SK-N-SH treated with all-trans-retinoic acid at 6 μM for 48 hours (cell line): ENCODE measurements at regions not wholly inside any gene's neighbourhood (a gene's known extent, or its start where the extent isn't known, plus 50 kb on each side); places are given as distances from the start of the nearest gene placed in this dataset.

ENCODE experiments used
- ATAC-seq: fragments of 200-7000 bp; cut with Tn5 transposase; 3 replicates; pipeline ENCODE4 v1.9.1; 2020; ENCODE audit warnings: mild to moderate bottlenecking, moderate library complexity
- ARNTL ChIP-seq: fragments of 450-650 bp; formaldehyde crosslinking; IDR thresholded peaks from 2 replicates; pipeline ENCODE4 v1.5.0; 2020; ENCODE audit warnings: low read depth, mild to moderate bottlenecking, moderate library complexity, borderline replicate concordance
- BACH2 ChIP-seq: fragments of 250-450 bp; sonication (Bioruptor Pico); IDR thresholded peaks from 2 replicates; pipeline ENCODE4 v1.9.0; 2021; ENCODE audit warnings: mild to moderate bottlenecking, borderline replicate concordance
- CREB5 ChIP-seq: fragments of 250-450 bp; sonication (Bioruptor Pico); IDR thresholded peaks from 2 replicates; pipeline ENCODE4 v1.5.1; 2020; ENCODE audit warnings: low read depth, mild to moderate bottlenecking, moderate library complexity
- CSDC2 ChIP-seq: fragments of 250-450 bp; sonication (Bioruptor Pico); IDR thresholded peaks from 2 replicates; pipeline ENCODE4 v1.5.0; 2020; ENCODE audit warnings: mild to moderate bottlenecking, moderate library complexity
- ESRRG ChIP-seq: fragments of 250-450 bp; sonication (Bioruptor Pico); IDR thresholded peaks from 2 replicates; pipeline ENCODE4 v1.6.1; 2021; ENCODE audit warnings: mild to moderate bottlenecking
- GLIS3 ChIP-seq: fragments of 250-450 bp; sonication (Bioruptor Pico); IDR thresholded peaks from 2 replicates; pipeline ENCODE4 v1.5.0; 2020; ENCODE audit warnings: mild to moderate bottlenecking, moderate library complexity
- ISL1 ChIP-seq: fragments of 250-450 bp; sonication (Bioruptor Pico); IDR thresholded peaks from 2 replicates; pipeline ENCODE4 v2.1.2; 2022; ENCODE audit warnings: mild to moderate bottlenecking, moderate library complexity
- OSR1 ChIP-seq: fragments of 250-450 bp; sonication (Bioruptor Pico); IDR thresholded peaks from 2 replicates; pipeline ENCODE4 v1.8.0; 2022; ENCODE audit warnings: moderate library complexity, mild to moderate bottlenecking, inconsistent platforms
- PATZ1 ChIP-seq: fragments of 250-450 bp; sonication (Bioruptor Pico); IDR thresholded peaks from 2 replicates; pipeline ENCODE4 v1.8.0; 2020; ENCODE audit warnings: mild to moderate bottlenecking, moderate library complexity, borderline replicate concordance
- POU6F1 ChIP-seq: fragments of 250-450 bp; sonication (Bioruptor Pico); IDR thresholded peaks from 2 replicates; pipeline ENCODE4 v1.8.0; 2021; ENCODE audit warnings: low read depth, mild to moderate bottlenecking, moderate library complexity, borderline replicate concordance
- PPARA ChIP-seq: fragments of 250-450 bp; sonication (Bioruptor Pico); IDR thresholded peaks from 2 replicates; pipeline ENCODE4 v1.5.0; 2020; ENCODE audit warnings: mild to moderate bottlenecking, borderline replicate concordance
- RARB ChIP-seq: fragments of 250-450 bp; sonication (Bioruptor Pico); IDR thresholded peaks from 2 replicates; pipeline ENCODE4 v1.8.0; 2021; ENCODE audit warnings: mild to moderate bottlenecking, moderate library complexity
- SNAI2 ChIP-seq: fragments of 250-450 bp; sonication (Bioruptor Pico); IDR thresholded peaks from 2 replicates; pipeline ENCODE4 v1.5.0; 2020; ENCODE audit warnings: mild to moderate bottlenecking, moderate library complexity
- TCF4 ChIP-seq: fragments of 250-450 bp; sonication (Bioruptor Pico); IDR thresholded peaks from 2 replicates; pipeline ENCODE4 v1.8.0; 2021; ENCODE audit warnings: mild to moderate bottlenecking, moderate library complexity, borderline replicate concordance
- TOX ChIP-seq: fragments of 250-450 bp; sonication (Bioruptor Pico); IDR thresholded peaks from 2 replicates; pipeline ENCODE4 v1.8.0; 2021; ENCODE audit warnings: mild to moderate bottlenecking, moderate library complexity, borderline replicate concordance
- TSHZ2 ChIP-seq: fragments of 250-450 bp; sonication (Bioruptor Pico); IDR thresholded peaks from 2 replicates; pipeline ENCODE4 v1.5.0; 2020; ENCODE audit warnings: mild to moderate bottlenecking, moderate library complexity
- ZC3H10 ChIP-seq: fragments of 250-450 bp; sonication (Bioruptor Pico); IDR thresholded peaks from 2 replicates; pipeline ENCODE4 v1.5.1; 2021; ENCODE audit warnings: mild to moderate bottlenecking, moderate library complexity
- ZFP3 ChIP-seq: fragments of 250-450 bp; sonication (Bioruptor Pico); IDR thresholded peaks from 2 replicates; pipeline ENCODE4 v1.5.0; 2020; ENCODE audit warnings: mild to moderate bottlenecking, moderate library complexity
- ZFP30 ChIP-seq: fragments of 450-650 bp; formaldehyde crosslinking; IDR thresholded peaks from 2 replicates; pipeline ENCODE4 v1.5.0; 2022; ENCODE audit warnings: mild to moderate bottlenecking, moderate library complexity
- ZNF565 ChIP-seq: fragments of 450-650 bp; formaldehyde crosslinking; conservative IDR thresholded peaks from 2 replicates; pipeline ENCODE4 v1.5.0; 2020; ENCODE audit warnings: low read depth, mild to moderate bottlenecking, moderate library complexity
- ZNF8 ChIP-seq: fragments of 450-650 bp; formaldehyde crosslinking; IDR thresholded peaks from 2 replicates; pipeline ENCODE4 v1.5.0; 2020; ENCODE audit warnings: mild to moderate bottlenecking, moderate library complexity

GRCh38 chr4:111698361-111698760 is 446.9 kb upstream of the FAM241A start:
- no peak for ATAC-seq
- TF ChIP-seq ZNF565 (CRISPR knock-in tag) (no peak), ZFP3 (no peak), GLIS3 (no peak), CSDC2 (CRISPR knock-in tag) (no peak), CREB5 (CRISPR knock-in tag) (no peak), SNAI2 (CRISPR knock-in tag) (no peak), RARB (no peak), ISL1 (CRISPR knock-in tag) (no peak), TOX (CRISPR knock-in tag) (no peak), TCF4 (CRISPR knock-in tag) (no peak), ESRRG (CRISPR knock-in tag) (no peak), ARNTL (CRISPR knock-in tag) (no peak), POU6F1 (CRISPR knock-in tag) (no peak), TSHZ2 (CRISPR knock-in tag) (no peak)

GRCh38 chr4:111699165-111699564 is 446.1 kb upstream of the FAM241A start:
- TF ChIP-seq POU6F1 (CRISPR knock-in tag), result no peak
- no peak for TF ChIP-seq TOX (CRISPR knock-in tag)
- TF ChIP-seq ISL1 (CRISPR knock-in tag), result no peak
- TF ChIP-seq ZFP30 (CRISPR knock-in tag), result no peak
- no peak for TF ChIP-seq RARB
- TF ChIP-seq ARNTL (CRISPR knock-in tag), result no peak
- TF ChIP-seq BACH2 (CRISPR knock-in tag), result no peak
- TF ChIP-seq PATZ1, result no peak
- no peak for TF ChIP-seq ZC3H10 (CRISPR knock-in tag)
- no peak for TF ChIP-seq SNAI2 (CRISPR knock-in tag)
- no peak for TF ChIP-seq OSR1
- no peak for TF ChIP-seq PPARA (CRISPR knock-in tag)
- TF ChIP-seq ZNF8 (CRISPR knock-in tag), result no peak
- ATAC-seq, result no peak

- ATAC-seq, result no peak
- TF ChIP-seq ZNF565 (CRISPR knock-in tag) (no peak), PATZ1 (no peak), RARB (no peak)
Measured at GRCh38 chr4:111701102-111701501, 444.2 kb upstream of the FAM241A start.
